Effector memory CD4-positive, alpha-beta T cell (primary cell): ENCODE measurements at regions not wholly inside any gene's neighbourhood (a gene's known extent, or its start where the extent isn't known, plus 50 kb on each side); places are given as distances from the start of the nearest gene placed in this dataset.
"Not testable (repeated sequence)": the region's sequence is repeated elsewhere in the genome, so short reads cannot be mapped to it uniquely, and the experiment has no call there.

Experiments
- DNase-seq, 3 donors: peaks; one replicate each; pipeline ENCODE4 v3.0.0-alpha.2; 2020
- H3K27ac ChIP-seq: 2 replicates; pipeline ENCODE4 v1.7.0; 2013; ENCODE audit warnings: mild to moderate bottlenecking, low read length, moderate library complexity; ENCODE audit not compliant: insufficient read depth, poor library complexity, severe bottlenecking
- H3K27me3 ChIP-seq: replicated peaks from 2 replicates; pipeline ENCODE4 v1.7.0; 2013; ENCODE audit warnings: mild to moderate bottlenecking, low read length; ENCODE audit not compliant: insufficient read depth, control insufficient read depth, poor library complexity, severe bottlenecking
- H3K36me3 ChIP-seq: 2 replicates; pipeline ENCODE4 v1.7.0; 2013; ENCODE audit warnings: mild to moderate bottlenecking, low read length, moderate library complexity; ENCODE audit not compliant: control insufficient read depth, insufficient read depth
- H3K4me1 ChIP-seq: 2 replicates; pipeline ENCODE4 v1.7.0; 2013; ENCODE audit warnings: low read length, mild to moderate bottlenecking; ENCODE audit not compliant: control insufficient read depth, insufficient read depth, poor library complexity, severe bottlenecking
- H3K4me3 ChIP-seq: 2 replicates; pipeline ENCODE4 v1.7.0; 2013; ENCODE audit warnings: low read length, low read depth, mild to moderate bottlenecking; ENCODE audit not compliant: insufficient read depth, poor library complexity, severe bottlenecking
- H3K9me3 ChIP-seq: 2 replicates; pipeline ENCODE4 v1.7.0; 2013; ENCODE audit warnings: mild to moderate bottlenecking, low read length, moderate library complexity; ENCODE audit not compliant: control insufficient read depth

- no peaks in the 10 kb centered on the region for H3K36me3 ChIP-seq
- peaks cover 5% of the 10 kb centered on the region for H3K9me3 ChIP-seq
- no peak overlapping the region for H3K27ac ChIP-seq
- H3K27me3 ChIP-seq: no peaks in the 10 kb centered on the region
- no peaks in the 10 kb centered on the region for H3K4me1 ChIP-seq
- no peak overlapping the region for H3K4me3 ChIP-seq
- no peak for DNase-seq
These were observed 68.9 kb upstream of the BMP2K start for GRCh38 chr4:78707268-78707667.

DNA sequence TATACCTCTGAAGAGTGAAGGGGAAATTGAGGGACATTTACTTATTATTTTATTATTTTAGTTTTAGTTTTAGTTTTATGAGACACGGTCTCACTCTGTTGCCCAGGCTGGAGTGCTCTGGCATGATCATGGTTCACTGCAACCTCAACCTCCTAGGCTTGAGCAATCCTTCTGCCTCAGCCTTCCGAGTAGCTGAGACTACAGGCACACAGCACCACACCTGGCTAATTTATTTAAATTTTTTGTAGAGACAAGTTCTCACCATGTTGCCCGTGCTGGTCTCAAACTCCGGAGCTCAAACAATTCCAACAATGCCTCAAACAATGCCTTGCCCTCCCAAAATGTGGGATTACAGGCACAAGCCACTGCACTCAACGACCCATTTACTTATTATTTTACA is 68.4 kb upstream of the BMP2K start:
- Histone ChIP-seq H3K4me3 (no peak overlapping the region), H3K4me1 (no peaks in the 10 kb centered on the region), H3K9me3 (peaks cover 5% of the 10 kb centered on the region), H3K27ac (no peak overlapping the region), H3K36me3 (no peaks in the 10 kb centered on the region), H3K27me3 (no peaks in the 10 kb centered on the region)
- DNase-seq: no peak

DNA sequence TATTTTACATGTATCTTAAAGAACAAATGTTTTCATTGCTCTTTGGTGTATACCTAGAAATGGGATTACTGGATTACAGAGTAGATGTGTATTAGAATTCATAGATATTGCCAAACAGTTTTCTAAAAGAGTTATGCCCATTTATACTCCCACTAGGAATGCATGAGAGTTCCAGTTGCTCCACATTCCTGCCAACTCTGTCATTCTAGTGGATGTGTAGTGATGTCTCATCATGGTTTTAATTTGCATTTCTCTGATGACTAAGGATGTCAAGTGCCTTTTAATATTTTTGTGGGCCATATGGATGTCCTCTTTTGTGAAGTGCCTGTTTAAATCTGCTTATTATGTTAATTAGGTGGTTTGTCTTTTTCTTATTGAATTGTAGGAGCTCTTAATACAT is 65.6 kb upstream of the BMP2K start:
- no peaks in the 10 kb centered on the region for H3K36me3 ChIP-seq
- H3K4me1 ChIP-seq: no peaks in the 10 kb centered on the region
- H3K27ac ChIP-seq: no peak overlapping the region
- H3K27me3 ChIP-seq: no peaks in the 10 kb centered on the region
- no peak overlapping the region for H3K4me3 ChIP-seq
- no peak for DNase-seq
- no peaks in the 10 kb centered on the region for H3K9me3 ChIP-seq

GRCh38 chr4:78711676-78712075 is 64.5 kb upstream of the BMP2K start:
- no peaks in the 10 kb centered on the region for H3K9me3 ChIP-seq
- no peak overlapping the region for H3K27ac ChIP-seq
- DNase-seq: no peak
- H3K4me3 ChIP-seq: no peak overlapping the region
- H3K36me3 ChIP-seq: no peaks in the 10 kb centered on the region
- no peaks in the 10 kb centered on the region for H3K27me3 ChIP-seq
- no peaks in the 10 kb centered on the region for H3K4me1 ChIP-seq

DNA sequence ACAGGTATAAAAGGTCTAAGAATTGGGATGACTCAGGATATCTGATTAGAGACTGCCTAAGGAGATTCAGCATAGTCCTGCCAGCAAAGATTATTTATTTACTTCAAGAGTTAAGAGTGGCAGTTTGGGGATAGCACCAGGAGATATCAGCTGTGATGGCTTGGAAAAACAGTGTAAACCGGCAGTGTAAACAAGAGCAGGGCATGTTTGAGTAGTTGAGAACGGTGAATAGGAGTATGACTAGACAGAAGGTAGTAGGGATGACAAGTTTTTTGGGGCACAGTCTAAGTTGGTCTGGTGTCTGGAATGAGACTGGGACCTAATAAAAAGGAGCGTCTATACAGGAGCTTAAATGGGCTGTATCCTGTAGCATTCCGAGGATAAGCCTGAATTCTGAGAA is 61.6 kb upstream of the BMP2K start:
- not testable (repeated sequence) for H3K4me3 ChIP-seq, H3K36me3 ChIP-seq, DNase-seq, H3K27ac ChIP-seq, H3K9me3 ChIP-seq, H3K4me1 ChIP-seq, H3K27me3 ChIP-seq

DNA sequence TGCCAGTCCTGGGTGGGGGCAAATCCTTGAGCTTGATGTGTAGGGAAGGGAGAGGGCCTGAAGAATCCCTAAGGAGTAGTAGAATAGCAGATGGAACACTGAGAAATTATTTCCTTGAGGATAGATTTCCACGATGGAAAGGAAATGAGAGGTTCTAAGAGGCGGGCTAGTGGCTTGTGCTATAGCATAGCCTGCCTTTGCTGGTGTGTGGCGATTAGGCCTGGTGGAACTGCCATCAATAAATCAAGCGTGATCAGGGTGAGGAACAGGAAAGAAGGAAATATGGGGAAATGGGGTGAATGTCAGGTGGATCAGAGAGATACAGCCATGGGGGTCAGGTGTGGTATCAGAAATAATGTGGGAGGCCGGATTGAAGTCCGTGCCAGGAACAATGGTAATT is 60.8 kb upstream of the BMP2K start:
- not testable (repeated sequence) for H3K27me3 ChIP-seq, H3K36me3 ChIP-seq, H3K9me3 ChIP-seq, H3K4me1 ChIP-seq, H3K27ac ChIP-seq, H3K4me3 ChIP-seq, DNase-seq

- H3K4me1 ChIP-seq, H3K27me3 ChIP-seq, H3K9me3 ChIP-seq, H3K4me3 ChIP-seq, H3K36me3 ChIP-seq, H3K27ac ChIP-seq, DNase-seq: not testable (repeated sequence)
These were observed 58.4 kb upstream of the BMP2K start for GRCh38 chr4:78717712-78718111.

- H3K4me3 ChIP-seq: no peak overlapping the region
- no peaks in the 10 kb centered on the region for H3K9me3 ChIP-seq
- no peak for DNase-seq
- H3K27me3 ChIP-seq: no peaks in the 10 kb centered on the region
- H3K27ac ChIP-seq: no peak overlapping the region
- peaks cover 6% of the 10 kb centered on the region for H3K4me1 ChIP-seq
- H3K36me3 ChIP-seq: no peaks in the 10 kb centered on the region
These were observed 55.9 kb upstream of the BMP2K start for GRCh38 chr4:78720204-78720603.

GRCh38 chr4:78720994-78721677 is 55.0 kb upstream of the BMP2K start:
- no peak for DNase-seq
- no peaks in the 10 kb centered on the region for H3K27me3 ChIP-seq
- H3K9me3 ChIP-seq: no peaks in the 10 kb centered on the region
- H3K4me3 ChIP-seq: peak overlapping the region; percentile 13
- H3K36me3 ChIP-seq: no peaks in the 10 kb centered on the region
- H3K4me1 ChIP-seq: peaks cover 6% of the 10 kb centered on the region
- no peak overlapping the region for H3K27ac ChIP-seq

DNA sequence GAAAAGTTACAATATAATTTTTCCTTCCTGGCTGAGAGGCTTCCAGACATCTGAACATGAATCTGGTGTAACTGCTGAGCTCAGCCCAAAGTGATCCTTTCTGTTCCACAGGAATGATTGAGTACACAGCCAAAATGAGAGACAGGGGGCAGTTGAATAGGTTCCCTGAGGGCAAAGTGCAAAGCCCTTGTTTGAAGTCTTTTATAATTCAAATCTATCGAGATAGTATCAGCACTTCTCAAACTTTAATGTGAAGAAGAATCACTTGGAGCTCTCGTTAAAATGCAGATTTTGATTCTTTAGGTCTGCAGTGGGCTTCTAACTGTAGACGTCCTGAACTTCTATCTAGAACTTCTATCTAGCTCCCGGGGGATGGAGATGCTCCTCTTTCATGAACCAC is 54.4 kb upstream of the BMP2K start:
- H3K36me3 ChIP-seq: no peaks in the 10 kb centered on the region

More for the DNA sequence above, 54.4 kb upstream of the BMP2K start:
- Histone ChIP-seq H3K27me3 (no peaks in the 10 kb centered on the region), H3K9me3 (no peaks in the 10 kb centered on the region), H3K4me3 (no peak overlapping the region), H3K4me1 (peaks cover 6% of the 10 kb centered on the region), H3K27ac (no peak overlapping the region)
- DNase-seq: no peak
